Daoy (cell line): ENCODE measurements at regions not wholly inside any gene's neighbourhood (a gene's known extent, or its start where the extent isn't known, plus 50 kb on each side); places are given as distances from the start of the nearest gene placed in this dataset.
A peak's percentile ranks its signal among the peaks of the same experiment; 100 is the strongest.

ENCODE experiments used
- DNase-seq: peaks from one replicate; pipeline ENCODE4 v3.0.0-alpha.2; 2015; ENCODE audit warnings: low read depth

- DNase-seq, result no peak
These were observed 147.8 kb downstream of the SOX2 start for GRCh38 chr3:181859518-181859917.

GRCh38 chr3:181860235-181860634, 148.5 kb downstream of the SOX2 start:
- no peak for DNase-seq

- no peak for DNase-seq
These were observed 150.8 kb downstream of the SOX2 start for GRCh38 chr3:181862502-181862901.

GRCh38 chr3:181868576-181869082, 156.9 kb downstream of the SOX2 start:
- no peak for DNase-seq

- no peak for DNase-seq
These were observed 161.2 kb downstream of the SOX2 start for GRCh38 chr3:181872887-181873286.

- peak; percentile 20 for DNase-seq
These were observed 168.2 kb downstream of the SOX2 start for GRCh38 chr3:181879926-181880325.

GRCh38 chr3:181880331-181880730, 168.6 kb downstream of the SOX2 start:
- no peak for DNase-seq

GRCh38 chr3:181881749-181882148, 170.0 kb downstream of the SOX2 start:
- no peak for DNase-seq

GRCh38 chr3:181885868-181886630, 174.3 kb downstream of the SOX2 start:
- no peak for DNase-seq

- DNase-seq, result no peak
These were observed 175.0 kb downstream of the SOX2 start for GRCh38 chr3:181886676-181887075.

- no peak for DNase-seq
These were observed 176.0 kb downstream of the SOX2 start for GRCh38 chr3:181887685-181888084.

GRCh38 chr3:181888234-181888633, 176.5 kb downstream of the SOX2 start:
- no peak for DNase-seq

GRCh38 chr3:181892848-181893247, 181.1 kb downstream of the SOX2 start:
- DNase-seq, result no peak

GRCh38 chr3:181896605-181897004, 184.9 kb downstream of the SOX2 start:
- no peak for DNase-seq

- DNase-seq, result peak; percentile 26
These were observed 188.0 kb downstream of the SOX2 start for GRCh38 chr3:181899702-181900101.

GRCh38 chr3:181901626-181902025, 189.9 kb downstream of the SOX2 start:
- no peak for DNase-seq

GRCh38 chr3:181906338-181906737, 194.6 kb downstream of the SOX2 start:
- no peak for DNase-seq

- no peak for DNase-seq
These were observed 197.5 kb downstream of the SOX2 start for GRCh38 chr3:181909241-181909640.

GRCh38 chr3:181912384-181912783, 200.7 kb downstream of the SOX2 start:
- no peak for DNase-seq

- peak; percentile 43 for DNase-seq
These were observed 201.5 kb downstream of the SOX2 start for GRCh38 chr3:181913254-181913653.

GRCh38 chr3:181915551-181915950, 203.8 kb downstream of the SOX2 start:
- no peak for DNase-seq

- no peak for DNase-seq
These were observed 204.3 kb downstream of the SOX2 start for GRCh38 chr3:181916013-181916412.

- no peak for DNase-seq
These were observed 205.3 kb downstream of the SOX2 start for GRCh38 chr3:181917027-181917426.

GRCh38 chr3:181919375-181919774, 207.7 kb downstream of the SOX2 start:
- peak; percentile 61 for DNase-seq
